GM12874 (cell line): ENCODE measurements at regions not wholly inside any gene's neighbourhood (a gene's known extent, or its start where the extent isn't known, plus 50 kb on each side); places are given as distances from the start of the nearest gene placed in this dataset.

ENCODE experiments used
- CTCF ChIP-seq: IDR thresholded peaks from 2 replicates; pipeline ENCODE4 v1.5.1; 2011; ENCODE audit warnings: low read depth, mild to moderate bottlenecking, control low read depth, low read length, moderate library complexity; ENCODE audit not compliant: insufficient read depth

- no peak for TF ChIP-seq CTCF
Observed at GRCh38 chr18:37967261-37967660, 401.7 kb upstream of the CELF4 start.

- TF ChIP-seq CTCF: no peak
Observed at GRCh38 chr18:37965572-37965970, 400.0 kb upstream of the CELF4 start.

GRCh38 chr18:37964885-37965571 is 399.4 kb upstream of the CELF4 start:
- no peak for TF ChIP-seq CTCF

- TF ChIP-seq CTCF: no peak
Observed at GRCh38 chr18:37963837-37964236, 398.2 kb upstream of the CELF4 start.

GRCh38 chr18:37962316-37962966 is 396.8 kb upstream of the CELF4 start:
- no peak for TF ChIP-seq CTCF

GRCh38 chr18:37958499-37958898 is 392.9 kb upstream of the CELF4 start:
- TF ChIP-seq CTCF: no peak

- TF ChIP-seq CTCF: no peak
Observed at GRCh38 chr18:37956902-37957301, 391.3 kb upstream of the CELF4 start.
